ENCODE measurements at regions not wholly inside any gene's neighbourhood (a gene's known extent, or its start where the extent isn't known, plus 50 kb on each side); places are given as distances from the start of the nearest gene placed in this dataset.

DNA sequence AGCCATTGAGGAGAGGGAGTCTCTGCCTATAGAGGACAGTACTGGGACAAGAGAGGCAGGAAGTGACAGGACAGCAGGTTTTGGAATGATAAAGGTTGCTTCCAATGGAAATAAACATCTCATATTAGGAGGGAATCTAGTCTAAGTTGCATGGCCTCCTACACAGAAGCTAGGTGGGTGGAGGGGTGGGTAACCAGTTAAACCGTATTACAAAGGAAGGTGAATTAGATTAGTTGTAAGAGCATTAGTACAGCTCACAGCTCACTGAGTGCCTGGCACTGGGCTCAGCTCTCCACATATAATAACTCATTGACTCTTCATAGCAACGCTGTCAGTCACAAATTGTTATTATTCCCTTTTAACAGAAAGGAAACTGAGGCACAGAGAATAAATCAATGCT, 468.1 kb downstream of the PTPRU start:
- TF ChIP-seq, protein P1, sequence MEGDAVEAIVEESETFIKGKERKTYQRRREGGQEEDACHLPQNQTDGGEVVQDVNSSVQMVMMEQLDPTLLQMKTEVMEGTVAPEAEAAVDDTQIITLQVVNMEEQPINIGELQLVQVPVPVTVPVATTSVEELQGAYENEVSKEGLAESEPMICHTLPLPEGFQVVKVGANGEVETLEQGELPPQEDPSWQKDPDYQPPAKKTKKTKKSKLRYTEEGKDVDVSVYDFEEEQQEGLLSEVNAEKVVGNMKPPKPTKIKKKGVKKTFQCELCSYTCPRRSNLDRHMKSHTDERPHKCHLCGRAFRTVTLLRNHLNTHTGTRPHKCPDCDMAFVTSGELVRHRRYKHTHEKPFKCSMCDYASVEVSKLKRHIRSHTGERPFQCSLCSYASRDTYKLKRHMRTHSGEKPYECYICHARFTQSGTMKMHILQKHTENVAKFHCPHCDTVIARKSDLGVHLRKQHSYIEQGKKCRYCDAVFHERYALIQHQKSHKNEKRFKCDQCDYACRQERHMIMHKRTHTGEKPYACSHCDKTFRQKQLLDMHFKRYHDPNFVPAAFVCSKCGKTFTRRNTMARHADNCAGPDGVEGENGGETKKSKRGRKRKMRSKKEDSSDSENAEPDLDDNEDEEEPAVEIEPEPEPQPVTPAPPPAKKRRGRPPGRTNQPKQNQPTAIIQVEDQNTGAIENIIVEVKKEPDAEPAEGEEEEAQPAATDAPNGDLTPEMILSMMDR (IDR thresholded peaks at IDR 0.05), result no peak
- TF ChIP-seq CBX8 (IDR thresholded peaks at IDR 0.05) (no peak), POLR2A (IDR thresholded peaks at IDR 0.05; ENCODE audit: low read length) (no peak), KDM5A (IDR thresholded peaks at IDR 0.05) (no peak), EP300 (IDR thresholded peaks at IDR 0.05) (no peak), HDAC2 (IDR thresholded peaks at IDR 0.05) (no peak), CEBPB (IDR thresholded peaks at IDR 0.05) (no peak), GATA3 (IDR thresholded peaks at IDR 0.05; ENCODE audit: borderline replicate concordance) (no peak), NR3C1 (IDR thresholded peaks at IDR 0.05) (no peak)
